ENCODE measurements at regions not wholly inside any gene's neighbourhood (a gene's known extent, or its start where the extent isn't known, plus 50 kb on each side); places are given as distances from the start of the nearest gene placed in this dataset.

- TF ChIP-seq CTCF (IDR thresholded peaks at IDR 0.05 in 4 of 5, conservative IDR thresholded peaks at IDR 0.05 in 1 of 5) (no peak), POLR2A (IDR thresholded peaks at IDR 0.05) (no peak)
Observed at GRCh38 chr20:57842720-57843119, 132.9 kb upstream of the PMEPA1 start.
